Lower leg skin (tissue), 4 donors: ENCODE measurements at regions not wholly inside any gene's neighbourhood (a gene's known extent, or its start where the extent isn't known, plus 50 kb on each side); places are given as distances from the start of the nearest gene placed in this dataset.

ENCODE experiments used
- DNase-seq, 2 donors: peaks; one replicate each; pipeline ENCODE4 v3.0.0-alpha.2; 2019; ENCODE audit warnings: low spot score in 2 of 2
- H3K4me3 ChIP-seq: fragments of 200-600 bp; sonication (generic); 2 replicates; pipeline ENCODE4 v1.5.1; 2017; ENCODE audit warnings: mild to moderate bottlenecking, low read depth; ENCODE audit not compliant: poor library complexity, severe bottlenecking
- POLR2A ChIP-seq, 2 donors: fragments of 450-650 bp; IDR thresholded peaks; one replicate each; pipeline ENCODE4 v1.6.1; 2016 to 2017; ENCODE audit warnings: antibody characterized with exemption in 2 of 2, mild to moderate bottlenecking in 1 of 2, moderate library complexity in 1 of 2
- WGBS, 2 donors: methylation state at CpG; one replicate each; pipeline ENCODE4 v1.1.5; 2018; 5-methylcytosine and 5-hydroxymethylcytosine counted together
- intact Hi-C: fragments of 100-400 bp; cut with DNase I; formaldehyde crosslinking; loops from one replicate; pipeline ENCODE4 v1.15.0; 2023; ENCODE audit warnings: low total_unique reads
- TF ChIP-seq, protein P1 (sequence below), 3 donors: fragments of 450-650 bp; IDR thresholded peaks; one replicate each; pipeline ENCODE4 v1.5.1; 2016; ENCODE audit warnings: antibody characterized with exemption in 3 of 3, mild to moderate bottlenecking in 3 of 3, moderate library complexity in 2 of 3

GRCh38 chr16:49112754-49113153 is 168.9 kb downstream of the CBLN1 start:
- no peak for TF ChIP-seq POLR2A (IDR thresholded peaks at IDR 0.05)
- TF ChIP-seq, protein P1, sequence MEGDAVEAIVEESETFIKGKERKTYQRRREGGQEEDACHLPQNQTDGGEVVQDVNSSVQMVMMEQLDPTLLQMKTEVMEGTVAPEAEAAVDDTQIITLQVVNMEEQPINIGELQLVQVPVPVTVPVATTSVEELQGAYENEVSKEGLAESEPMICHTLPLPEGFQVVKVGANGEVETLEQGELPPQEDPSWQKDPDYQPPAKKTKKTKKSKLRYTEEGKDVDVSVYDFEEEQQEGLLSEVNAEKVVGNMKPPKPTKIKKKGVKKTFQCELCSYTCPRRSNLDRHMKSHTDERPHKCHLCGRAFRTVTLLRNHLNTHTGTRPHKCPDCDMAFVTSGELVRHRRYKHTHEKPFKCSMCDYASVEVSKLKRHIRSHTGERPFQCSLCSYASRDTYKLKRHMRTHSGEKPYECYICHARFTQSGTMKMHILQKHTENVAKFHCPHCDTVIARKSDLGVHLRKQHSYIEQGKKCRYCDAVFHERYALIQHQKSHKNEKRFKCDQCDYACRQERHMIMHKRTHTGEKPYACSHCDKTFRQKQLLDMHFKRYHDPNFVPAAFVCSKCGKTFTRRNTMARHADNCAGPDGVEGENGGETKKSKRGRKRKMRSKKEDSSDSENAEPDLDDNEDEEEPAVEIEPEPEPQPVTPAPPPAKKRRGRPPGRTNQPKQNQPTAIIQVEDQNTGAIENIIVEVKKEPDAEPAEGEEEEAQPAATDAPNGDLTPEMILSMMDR (IDR thresholded peaks at IDR 0.05), result no peak
- no peak overlapping the region for H3K4me3 ChIP-seq
- no peak for DNase-seq
- WGBS, 2 donors, result 56 to 63% methylated on average over 5 of the region's 5 CpGs
- intact Hi-C loops, result no loop called here

- TF ChIP-seq, protein P1 (IDR thresholded peaks at IDR 0.05), result no peak
- no peak for TF ChIP-seq POLR2A (IDR thresholded peaks at IDR 0.05)
- DNase-seq, result no peak
- no peak overlapping the region for H3K4me3 ChIP-seq
- intact Hi-C loops, result no loop called here
- WGBS, 2 donors, result 93% methylated on average over 1 of the region's 1 CpG
Measured at GRCh38 chr16:49111351-49111750, 170.3 kb downstream of the CBLN1 start.

DNA sequence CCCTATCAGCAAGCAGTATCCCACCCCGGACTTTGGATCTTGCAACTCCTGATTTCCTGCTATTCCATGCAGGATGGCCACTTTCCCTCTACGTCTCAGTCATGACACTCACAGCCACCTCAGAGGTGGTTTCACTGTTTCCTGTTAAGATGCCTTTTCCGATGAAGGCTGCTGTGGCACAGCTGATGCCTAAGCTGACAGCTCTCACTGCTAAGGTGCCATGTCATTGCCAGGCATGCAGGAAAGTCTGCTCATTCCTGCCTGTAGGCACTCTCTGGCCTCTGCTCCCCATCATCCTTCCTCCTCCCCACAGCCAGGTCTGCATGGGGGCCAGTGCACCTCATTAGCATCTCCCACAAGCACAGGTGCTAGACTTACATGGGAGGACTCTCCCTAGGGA is 173.0 kb downstream of the CBLN1 start:
- no peak overlapping the region for H3K4me3 ChIP-seq
- intact Hi-C loops, result no loop called here
- DNase-seq, result no peak
- no peak for TF ChIP-seq POLR2A (IDR thresholded peaks at IDR 0.05)
- TF ChIP-seq, protein P1 (IDR thresholded peaks at IDR 0.05), result no peak
- 66 to 69% methylated on average over 3 of the region's 3 CpGs for WGBS, 2 donors

DNA sequence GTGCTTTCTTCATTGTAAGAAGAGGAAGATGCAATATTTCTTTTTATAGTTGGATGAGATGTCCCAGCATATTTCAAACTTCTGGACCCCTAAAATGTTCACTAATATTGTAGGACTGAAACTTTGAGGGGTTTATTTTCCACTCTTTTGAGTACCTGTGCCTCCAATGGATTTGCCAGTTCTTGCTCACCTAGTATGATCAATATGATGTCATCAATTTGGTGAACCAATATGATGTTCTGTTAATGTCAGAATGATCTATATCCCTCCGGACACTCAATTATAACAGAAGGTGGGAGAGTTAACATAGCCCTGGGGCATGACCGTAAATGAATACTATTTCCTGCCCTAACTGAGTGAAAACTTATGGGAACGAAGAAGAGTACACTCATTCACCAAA is 178.3 kb downstream of the CBLN1 start:
- 77 to 80% methylated on average over 3 of the region's 3 CpGs for WGBS, 2 donors
- intact Hi-C loops, result no loop called here
- TF ChIP-seq, protein P1 (IDR thresholded peaks at IDR 0.05), result no peak
- no peak for TF ChIP-seq POLR2A (IDR thresholded peaks at IDR 0.05)
- DNase-seq, result no peak
- H3K4me3 ChIP-seq, result no peak overlapping the region

GRCh38 chr16:49101997-49102396 is 179.6 kb downstream of the CBLN1 start:
- WGBS, 2 donors, result 79 to 93% methylated on average over 1 of the region's 1 CpG
- TF ChIP-seq, protein P1 (IDR thresholded peaks at IDR 0.05), result no peak
- no peak for TF ChIP-seq POLR2A (IDR thresholded peaks at IDR 0.05)
- peak in 1 of 2 donors; percentile 3 for DNase-seq
- intact Hi-C loops, result no loop called here
- no peak overlapping the region for H3K4me3 ChIP-seq

- no peak for TF ChIP-seq POLR2A (IDR thresholded peaks at IDR 0.05)
- TF ChIP-seq, protein P1 (IDR thresholded peaks at IDR 0.05), result no peak
- H3K4me3 ChIP-seq, result no peak overlapping the region
- intact Hi-C loops, result no loop called here
- DNase-seq, result peak in 1 of 2 donors; percentile 2
Measured at GRCh38 chr16:49100366-49100765, 181.3 kb downstream of the CBLN1 start.
